ENCODE measurements at regions not wholly inside any gene's neighbourhood (a gene's known extent, or its start where the extent isn't known, plus 50 kb on each side); places are given as distances from the start of the nearest gene placed in this dataset.

- H3K27ac ChIP-seq: no peak overlapping the region
- H3K4me1 ChIP-seq: no peaks in the 10 kb centered on the region
- WGBS, 2 donors: 74 to 92% methylated on average over 12 of the region's 12 CpGs
- no peaks in the 10 kb centered on the region for H3K36me3 ChIP-seq
- TF ChIP-seq POLR2A (IDR thresholded peaks at IDR 0.05): no peak
- TF ChIP-seq, protein P1, sequence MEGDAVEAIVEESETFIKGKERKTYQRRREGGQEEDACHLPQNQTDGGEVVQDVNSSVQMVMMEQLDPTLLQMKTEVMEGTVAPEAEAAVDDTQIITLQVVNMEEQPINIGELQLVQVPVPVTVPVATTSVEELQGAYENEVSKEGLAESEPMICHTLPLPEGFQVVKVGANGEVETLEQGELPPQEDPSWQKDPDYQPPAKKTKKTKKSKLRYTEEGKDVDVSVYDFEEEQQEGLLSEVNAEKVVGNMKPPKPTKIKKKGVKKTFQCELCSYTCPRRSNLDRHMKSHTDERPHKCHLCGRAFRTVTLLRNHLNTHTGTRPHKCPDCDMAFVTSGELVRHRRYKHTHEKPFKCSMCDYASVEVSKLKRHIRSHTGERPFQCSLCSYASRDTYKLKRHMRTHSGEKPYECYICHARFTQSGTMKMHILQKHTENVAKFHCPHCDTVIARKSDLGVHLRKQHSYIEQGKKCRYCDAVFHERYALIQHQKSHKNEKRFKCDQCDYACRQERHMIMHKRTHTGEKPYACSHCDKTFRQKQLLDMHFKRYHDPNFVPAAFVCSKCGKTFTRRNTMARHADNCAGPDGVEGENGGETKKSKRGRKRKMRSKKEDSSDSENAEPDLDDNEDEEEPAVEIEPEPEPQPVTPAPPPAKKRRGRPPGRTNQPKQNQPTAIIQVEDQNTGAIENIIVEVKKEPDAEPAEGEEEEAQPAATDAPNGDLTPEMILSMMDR (IDR thresholded peaks at IDR 0.05): no peak
- H3K9me3 ChIP-seq: no peaks in the 10 kb centered on the region
- no peaks in the 10 kb centered on the region for H3K27me3 ChIP-seq
- H3K4me3 ChIP-seq (replicated peaks in 1 of 3): no peak overlapping the region
- DNase-seq: no peak
- intact Hi-C loops (cut with DNase I): no loop called here
Measured at GRCh38 chr10:131745591-131745990, 155.2 kb upstream of the PPP2R2D start.

DNA sequence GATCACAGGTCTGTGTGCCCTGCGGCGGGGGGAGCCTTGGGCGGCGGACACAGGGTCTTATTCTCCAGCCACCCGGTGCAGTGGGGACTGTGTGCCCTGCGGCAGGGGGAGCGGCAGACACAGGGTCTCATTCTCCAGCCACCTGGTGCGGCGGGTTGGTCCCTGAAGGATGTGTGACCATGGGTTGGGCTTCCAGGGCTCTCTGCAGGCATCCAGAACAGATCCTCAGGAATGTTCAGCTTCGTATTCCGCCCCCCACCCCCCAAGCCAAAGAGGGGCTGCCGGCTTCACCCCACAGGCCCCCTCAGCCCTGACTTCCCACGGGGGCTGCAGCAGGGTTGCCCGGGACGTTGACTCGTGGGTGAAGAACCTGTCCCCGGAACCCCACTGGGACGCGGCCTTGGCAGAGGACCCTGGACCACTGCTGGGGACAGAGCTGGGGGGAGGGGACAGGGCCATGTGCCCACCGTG, 154.5 kb upstream of the PPP2R2D start:
- no peaks in the 10 kb centered on the region for H3K27me3 ChIP-seq
- WGBS, 2 donors: 20 to 97% methylated on average over 1 to 5 of the region's 20 CpGs

DNA sequence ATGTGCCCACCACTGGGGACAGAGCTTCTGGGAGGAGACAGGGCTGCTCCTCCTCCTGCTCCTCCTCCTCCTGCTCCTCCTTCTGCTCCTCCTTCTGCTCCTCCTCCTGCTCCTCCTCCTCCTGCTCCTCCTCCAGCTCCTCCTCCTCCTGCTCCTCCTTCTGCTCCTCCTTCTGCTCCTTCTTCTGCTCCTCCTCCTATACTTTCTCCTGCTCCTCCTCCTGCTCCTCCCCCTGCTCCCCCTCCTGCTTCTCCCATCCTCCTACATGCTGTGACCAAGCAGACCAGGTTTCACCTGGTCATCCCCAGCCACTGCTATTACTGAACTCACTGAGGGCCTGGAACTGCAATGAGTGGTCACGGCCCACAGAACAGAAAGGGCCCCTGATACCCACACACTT, 154.0 kb upstream of the PPP2R2D start:
- H3K4me3 ChIP-seq (replicated peaks in 1 of 3): no peak overlapping the region
- intact Hi-C loops (cut with DNase I): no loop called here
- no peaks in the 10 kb centered on the region for H3K9me3 ChIP-seq
- H3K27me3 ChIP-seq: no peaks in the 10 kb centered on the region
- TF ChIP-seq, protein P1 (IDR thresholded peaks at IDR 0.05): no peak
- TF ChIP-seq POLR2A (IDR thresholded peaks at IDR 0.05): no peak
- 41 to 60% methylated on average over 1 of the region's 1 CpG for WGBS, 2 donors
- H3K27ac ChIP-seq: no peak overlapping the region
- no peaks in the 10 kb centered on the region for H3K36me3 ChIP-seq
- no peak for DNase-seq
- H3K4me1 ChIP-seq: no peaks in the 10 kb centered on the region

More for the DNA sequence above, 154.5 kb upstream of the PPP2R2D start:
- no peaks in the 10 kb centered on the region for H3K4me1 ChIP-seq
- TF ChIP-seq, protein P1 (IDR thresholded peaks at IDR 0.05): no peak
- no peak for TF ChIP-seq POLR2A (IDR thresholded peaks at IDR 0.05)
- intact Hi-C loops (cut with DNase I): no loop called here
- no peak for DNase-seq
- no peak overlapping the region for H3K4me3 ChIP-seq (replicated peaks in 1 of 3)
- H3K36me3 ChIP-seq: no peaks in the 10 kb centered on the region
- no peaks in the 10 kb centered on the region for H3K9me3 ChIP-seq
- no peak overlapping the region for H3K27ac ChIP-seq

DNA sequence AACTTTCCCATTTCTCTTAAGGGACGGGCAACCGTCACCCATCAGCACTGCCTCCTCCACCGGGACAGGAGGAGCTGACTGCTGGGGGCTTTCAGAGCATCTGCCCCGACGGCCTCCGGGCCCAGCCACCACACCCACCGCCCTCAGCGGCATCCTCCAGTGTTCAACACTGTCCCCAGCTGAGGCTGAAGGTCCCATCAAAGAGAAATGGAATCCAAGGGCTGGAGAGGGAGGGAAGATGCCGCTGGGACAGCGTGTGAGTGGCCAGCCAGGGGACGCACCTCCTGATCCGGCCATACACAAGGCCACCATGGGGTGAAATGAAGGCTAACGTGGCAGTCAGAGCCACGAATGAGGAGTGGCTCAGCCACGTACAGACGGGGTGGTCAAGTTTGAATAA, 153.6 kb upstream of the PPP2R2D start:
- no peaks in the 10 kb centered on the region for H3K4me1 ChIP-seq
- H3K36me3 ChIP-seq: no peaks in the 10 kb centered on the region
- intact Hi-C loops (cut with DNase I): no loop called here
- no peak for TF ChIP-seq POLR2A (IDR thresholded peaks at IDR 0.05)
- WGBS, 2 donors: 87 to 91% methylated on average over 11 to 16 of the region's 16 CpGs
- H3K27me3 ChIP-seq: no peaks in the 10 kb centered on the region
- DNase-seq: no peak
- H3K9me3 ChIP-seq: no peaks in the 10 kb centered on the region
- no peak overlapping the region for H3K27ac ChIP-seq
- H3K4me3 ChIP-seq (replicated peaks in 1 of 3): no peak overlapping the region

GRCh38 chr10:131747791-131748190, 153.0 kb upstream of the PPP2R2D start:
- no peak for DNase-seq
- 87 to 94% methylated on average over 11 of the region's 11 CpGs for WGBS, 2 donors
- no peak overlapping the region for H3K4me3 ChIP-seq (replicated peaks in 1 of 3)
- H3K36me3 ChIP-seq: no peaks in the 10 kb centered on the region
- H3K4me1 ChIP-seq: no peaks in the 10 kb centered on the region
- H3K27ac ChIP-seq: no peak overlapping the region
- H3K9me3 ChIP-seq: no peaks in the 10 kb centered on the region
- no peak for TF ChIP-seq POLR2A (IDR thresholded peaks at IDR 0.05)
- TF ChIP-seq, protein P1 (IDR thresholded peaks at IDR 0.05): no peak
- H3K27me3 ChIP-seq: no peaks in the 10 kb centered on the region
- intact Hi-C loops (cut with DNase I): no loop called here

DNA sequence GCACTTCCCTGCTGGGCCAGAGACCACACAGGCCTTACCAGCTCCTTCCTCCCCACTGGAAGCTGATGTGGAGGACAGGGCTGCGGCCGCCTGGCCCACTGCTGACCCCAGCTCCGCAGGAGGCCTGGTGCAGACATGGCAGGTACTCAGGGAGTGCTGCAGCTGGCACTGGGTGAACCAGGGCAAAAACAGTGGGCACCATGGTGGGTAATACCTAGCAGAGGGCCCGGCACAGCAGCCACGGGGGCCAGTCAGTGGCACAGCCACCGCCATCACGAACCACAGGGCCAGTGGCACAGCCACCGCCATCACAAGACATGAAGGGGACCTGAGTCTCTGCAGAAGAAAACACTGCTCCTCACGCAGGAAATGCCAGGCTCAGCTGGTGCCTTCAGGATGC, 152.6 kb upstream of the PPP2R2D start:
- DNase-seq: no peak
- H3K4me1 ChIP-seq: no peaks in the 10 kb centered on the region
- H3K36me3 ChIP-seq: no peaks in the 10 kb centered on the region
- no peaks in the 10 kb centered on the region for H3K9me3 ChIP-seq
- 76 to 80% methylated on average over 2 to 9 of the region's 9 CpGs for WGBS, 2 donors
- no peak for TF ChIP-seq POLR2A (IDR thresholded peaks at IDR 0.05)
- TF ChIP-seq, protein P1 (IDR thresholded peaks at IDR 0.05): no peak
- no peak overlapping the region for H3K27ac ChIP-seq
- H3K27me3 ChIP-seq: no peaks in the 10 kb centered on the region
- no peak overlapping the region for H3K4me3 ChIP-seq (replicated peaks in 1 of 3)
- intact Hi-C loops (cut with DNase I): no loop called here

All from thyroid gland (tissue), 4 donors.